ENCODE measurements at regions not wholly inside any gene's neighbourhood (a gene's known extent, or its start where the extent isn't known, plus 50 kb on each side); places are given as distances from the start of the nearest gene placed in this dataset.

- peaks cover 24% of the 10 kb centered on the region for H3K4me1 Mint-ChIP-seq
- H3K4me3 Mint-ChIP-seq: no peak overlapping the region
- H3K27me3 Mint-ChIP-seq (ENCODE audit: low read depth): peaks cover 4% of the 10 kb centered on the region
- H3K27ac Mint-ChIP-seq: no peak overlapping the region
- H3K9me3 Mint-ChIP-seq: peaks cover 6% of the 10 kb centered on the region
- TF ChIP-seq CTCF (IDR thresholded peaks at IDR 0.05; ENCODE audit: unreplicated experiment in 3 of 3): no peak
- no peaks in the 10 kb centered on the region for H3K36me3 Mint-ChIP-seq (ENCODE audit: low read depth)
These were observed 177.6 kb downstream of the SNAPC1 start for GRCh38 chr14:61939776-61940175.

GRCh38 chr14:61940666-61941420 is 178.6 kb downstream of the SNAPC1 start:
- no peak overlapping the region for H3K4me3 Mint-ChIP-seq
- peaks cover 4% of the 10 kb centered on the region for H3K27me3 Mint-ChIP-seq (ENCODE audit: low read depth)
- no peaks in the 10 kb centered on the region for H3K36me3 Mint-ChIP-seq (ENCODE audit: low read depth)
- H3K27ac Mint-ChIP-seq: peak overlapping the region in 1 of 3 experiments; percentile 48
- H3K4me1 Mint-ChIP-seq: peaks cover 24% of the 10 kb centered on the region
- peaks cover 6% of the 10 kb centered on the region for H3K9me3 Mint-ChIP-seq
- TF ChIP-seq CTCF (IDR thresholded peaks at IDR 0.05; ENCODE audit: unreplicated experiment in 3 of 3): no peak

- H3K27ac Mint-ChIP-seq: peak overlapping the region in 1 of 3 experiments; percentile 48
- no peak overlapping the region for H3K4me3 Mint-ChIP-seq
- no peak for TF ChIP-seq CTCF (IDR thresholded peaks at IDR 0.05; ENCODE audit: unreplicated experiment in 3 of 3)
- peaks cover 24% of the 10 kb centered on the region for H3K4me1 Mint-ChIP-seq
- no peaks in the 10 kb centered on the region for H3K36me3 Mint-ChIP-seq (ENCODE audit: low read depth)
- peaks cover 4% of the 10 kb centered on the region for H3K27me3 Mint-ChIP-seq (ENCODE audit: low read depth)
- H3K9me3 Mint-ChIP-seq: peaks cover 6% of the 10 kb centered on the region
These were observed 179.4 kb downstream of the SNAPC1 start for GRCh38 chr14:61941421-61942150.

GRCh38 chr14:61948376-61948775 is 186.2 kb downstream of the SNAPC1 start:
- H3K9me3 Mint-ChIP-seq: peaks cover 3% of the 10 kb centered on the region
- TF ChIP-seq CTCF (IDR thresholded peaks at IDR 0.05; ENCODE audit: unreplicated experiment in 3 of 3): no peak
- no peaks in the 10 kb centered on the region for H3K36me3 Mint-ChIP-seq (ENCODE audit: low read depth)
- no peak overlapping the region for H3K27ac Mint-ChIP-seq
- no peak overlapping the region for H3K4me3 Mint-ChIP-seq
- no peaks in the 10 kb centered on the region for H3K4me1 Mint-ChIP-seq
- H3K27me3 Mint-ChIP-seq (ENCODE audit: low read depth): peaks cover 4% of the 10 kb centered on the region

GRCh38 chr14:61950340-61950739 is 188.1 kb downstream of the SNAPC1 start:
- Mint-ChIP-seq H3K4me3 (no peak overlapping the region), H3K27ac (no peak overlapping the region), H3K27me3 (ENCODE audit: low read depth) (peaks cover 4% of the 10 kb centered on the region)

More at GRCh38 chr14:61950340-61950739, 188.1 kb downstream of the SNAPC1 start:
- no peak for TF ChIP-seq CTCF (IDR thresholded peaks at IDR 0.05; ENCODE audit: unreplicated experiment in 3 of 3)
- Mint-ChIP-seq H3K4me1 (no peaks in the 10 kb centered on the region), H3K36me3 (ENCODE audit: low read depth) (no peaks in the 10 kb centered on the region), H3K9me3 (peaks cover 1% of the 10 kb centered on the region)

Measured in nephron (organoid).